Prostate gland (tissue), 2 donors: ENCODE measurements at regions not wholly inside any gene's neighbourhood (a gene's known extent, or its start where the extent isn't known, plus 50 kb on each side); places are given as distances from the start of the nearest gene placed in this dataset.

Experiments
- DNase-seq: peaks from one replicate; pipeline ENCODE4 v3.0.0-alpha.2; 2019; ENCODE audit warnings: low spot score
- H3K27ac ChIP-seq, 2 donors: fragments of 200-600 bp; sonication (generic); 2 replicates each; pipeline ENCODE4 v1.5.1; 2017 to 2019
- H3K27me3 ChIP-seq: fragments of 200-600 bp; sonication (generic); replicated peaks from 2 replicates; pipeline ENCODE4 v1.5.1; 2019; ENCODE audit not compliant: insufficient read depth
- H3K36me3 ChIP-seq, 2 donors: fragments of 200-600 bp; sonication (generic); 1 replicate in 1 of 2; 2 replicates in 1 of 2; pipeline versions ENCODE4 v1.5.1 to v1.8.1; 2017 to 2019
- H3K4me1 ChIP-seq: fragments of 200-600 bp; sonication (generic); replicated peaks from 2 replicates; pipeline ENCODE4 v1.5.1; 2019
- H3K4me3 ChIP-seq, 2 donors: fragments of 200-600 bp; sonication (generic); 2 replicates each; pipeline ENCODE4 v1.5.1; 2017 to 2019
- H3K9me3 ChIP-seq: fragments of 200-600 bp; sonication (generic); 2 replicates; pipeline ENCODE4 v1.5.1; 2017
- CTCF ChIP-seq, 4 experiments: fragments of 200-600 bp in 2 of 4; fragments of 450-650 bp in 2 of 4; sonication (generic) in 2 of 4; IDR thresholded peaks; 1 replicate in 3 of 4; 2 replicates in 1 of 4; pipeline ENCODE4 v1.5.1; 2016 to 2019; ENCODE audit warnings: antibody characterized with exemption in 4 of 4, mild to moderate bottlenecking in 2 of 4, moderate library complexity in 2 of 4
- POLR2A ChIP-seq: fragments of 450-650 bp; IDR thresholded peaks from one replicate; pipeline ENCODE4 v1.6.1; 2016; ENCODE audit warnings: antibody characterized with exemption, mild to moderate bottlenecking
- POLR2AphosphoS5 ChIP-seq: sonication (generic); formaldehyde crosslinking; IDR thresholded peaks from one replicate; pipeline ENCODE4 v1.6.1; 2017; ENCODE audit warnings: antibody characterized with exemption
- WGBS: methylation state at CpG from one replicate; pipeline ENCODE4 v1.1.5; 2018; 5-methylcytosine and 5-hydroxymethylcytosine counted together
- intact Hi-C: fragments of 100-400 bp; cut with DNase I; formaldehyde crosslinking; loops from one replicate; pipeline ENCODE4 v1.14.2; 2022

- TF ChIP-seq POLR2A: no peak
- no peak for TF ChIP-seq POLR2AphosphoS5
- no peak for TF ChIP-seq CTCF (IDR thresholded peaks at IDR 0.05)
- no peak overlapping the region for H3K4me3 ChIP-seq
- no peak overlapping the region for H3K27ac ChIP-seq
- no peaks in the 10 kb centered on the region for H3K27me3 ChIP-seq
- H3K4me1 ChIP-seq: no peaks in the 10 kb centered on the region
- no peak for DNase-seq
- H3K9me3 ChIP-seq: no peaks in the 10 kb centered on the region
- no peaks in the 10 kb centered on the region for H3K36me3 ChIP-seq
- 42% methylated on average over 4 of the region's 4 CpGs for WGBS
- intact Hi-C loops: no loop called here
Observed at GRCh38 chr21:24636696-24637095, 970.6 kb downstream of the MRPL39 start.

GRCh38 chr21:24634749-24635148 lies 972.5 kb downstream of the MRPL39 start:
- Histone ChIP-seq H3K36me3 (no peaks in the 10 kb centered on the region), H3K4me3 (no peak overlapping the region), H3K27ac (no peak overlapping the region), H3K9me3 (no peaks in the 10 kb centered on the region), H3K27me3 (no peaks in the 10 kb centered on the region), H3K4me1 (no peaks in the 10 kb centered on the region)
- TF ChIP-seq POLR2A (no peak), CTCF (IDR thresholded peaks at IDR 0.05) (no peak), POLR2AphosphoS5 (no peak)
- no peak for DNase-seq
- WGBS: 93% methylated on average over 3 of the region's 3 CpGs
- intact Hi-C loops: no loop called here

- Histone ChIP-seq H3K4me1 (no peaks in the 10 kb centered on the region), H3K27ac (no peak overlapping the region), H3K36me3 (no peaks in the 10 kb centered on the region), H3K9me3 (no peaks in the 10 kb centered on the region), H3K4me3 (no peak overlapping the region), H3K27me3 (no peaks in the 10 kb centered on the region)
- intact Hi-C loops: no loop called here
- TF ChIP-seq CTCF (IDR thresholded peaks at IDR 0.05): no peak
- TF ChIP-seq POLR2AphosphoS5: no peak
- TF ChIP-seq POLR2A: no peak
- WGBS: 66% methylated on average over 1 of the region's 1 CpG
- no peak for DNase-seq
Observed at GRCh38 chr21:24628536-24628935, 978.7 kb downstream of the MRPL39 start.

GRCh38 chr21:24628046-24628445 lies 979.2 kb downstream of the MRPL39 start:
- H3K4me1 ChIP-seq: no peaks in the 10 kb centered on the region
- no peak for DNase-seq
- H3K27me3 ChIP-seq: no peaks in the 10 kb centered on the region
- H3K4me3 ChIP-seq: no peak overlapping the region
- no peaks in the 10 kb centered on the region for H3K36me3 ChIP-seq
- no peaks in the 10 kb centered on the region for H3K9me3 ChIP-seq
- TF ChIP-seq POLR2AphosphoS5: no peak
- no peak for TF ChIP-seq CTCF (IDR thresholded peaks at IDR 0.05)
- TF ChIP-seq POLR2A: no peak
- intact Hi-C loops: no loop called here
- no peak overlapping the region for H3K27ac ChIP-seq

GRCh38 chr21:24617819-24618218 lies 989.5 kb downstream of the MRPL39 start:
- no peak for TF ChIP-seq POLR2AphosphoS5
- no peak for TF ChIP-seq CTCF (IDR thresholded peaks at IDR 0.05)
- TF ChIP-seq POLR2A: no peak
- no peaks in the 10 kb centered on the region for H3K4me1 ChIP-seq
- intact Hi-C loops: no loop called here
- H3K36me3 ChIP-seq: no peaks in the 10 kb centered on the region
- no peak overlapping the region for H3K27ac ChIP-seq
- no peaks in the 10 kb centered on the region for H3K9me3 ChIP-seq
- no peaks in the 10 kb centered on the region for H3K27me3 ChIP-seq
- no peak for DNase-seq
- 83% methylated on average over 2 of the region's 2 CpGs for WGBS
- H3K4me3 ChIP-seq: no peak overlapping the region
